ENCODE measurements at regions not wholly inside any gene's neighbourhood (a gene's known extent, or its start where the extent isn't known, plus 50 kb on each side); places are given as distances from the start of the nearest gene placed in this dataset.

GRCh38 chr1:230502306-230502705 is 76.2 kb upstream of the PGBD5 start:
- ATAC-seq (no peak), DNase-seq (no peak)
- no TSS peak for BruUV-seq (replicated peaks)
- H3K9me2 ChIP-seq (replicated peaks; ENCODE audit: low read length), result no peaks in the 10 kb centered on the region
- POLR2A ChIA-PET (ENCODE audit: unreplicated experiment), result no interaction called here
- no peaks in the 10 kb centered on the region for H3K9me3 ChIP-seq (ENCODE audit: low read length)
- H3K79me2 ChIP-seq (ENCODE audit: low read length), result no peaks in the 10 kb centered on the region
- no peak for TF ChIP-seq CTCF (conservative IDR thresholded peaks at IDR 0.05; ENCODE audit: low read depth, low read length)
- H4K20me1 ChIP-seq (ENCODE audit: low read length), result no peaks in the 10 kb centered on the region
- H3K27ac ChIP-seq (ENCODE audit: low read length), result no peak overlapping the region
- CTCF ChIA-PET, result no interaction called here
- H3K27me3 ChIP-seq (ENCODE audit: low read length), result peaks cover 97% of the 10 kb centered on the region
- H3K4me2 ChIP-seq (ENCODE audit: low read length), result no peak overlapping the region
- no peak overlapping the region for H3K9ac ChIP-seq (ENCODE audit: low read length)
- intact Hi-C loops (cut with micrococcal nuclease), result no loop called here
- no peaks in the 10 kb centered on the region for H3K36me3 ChIP-seq (ENCODE audit: low read depth, low read length)
- no peak overlapping the region for H2AFZ ChIP-seq (ENCODE audit: low read length)
- H3K4me3 ChIP-seq (ENCODE audit: low read length), result no peak overlapping the region
- H3K4me1 ChIP-seq (ENCODE audit: insufficient read depth, low read length), result no peaks in the 10 kb centered on the region
- no peaks in the 10 kb centered on the region for H3F3A ChIP-seq (ENCODE audit: low read length, unreplicated experiment)

- Histone ChIP-seq H3K4me2 (ENCODE audit: low read length) (no peak overlapping the region), H3K9me2 (replicated peaks; ENCODE audit: low read length) (no peaks in the 10 kb centered on the region), H3K36me3 (ENCODE audit: low read depth, low read length) (no peaks in the 10 kb centered on the region), H3K4me1 (ENCODE audit: insufficient read depth, low read length) (no peaks in the 10 kb centered on the region), H3K27ac (ENCODE audit: low read length) (no peak overlapping the region), H4K20me1 (ENCODE audit: low read length) (no peaks in the 10 kb centered on the region), H3F3A (ENCODE audit: low read length, unreplicated experiment) (no peaks in the 10 kb centered on the region), H3K27me3 (ENCODE audit: low read length) (peaks cover 97% of the 10 kb centered on the region), H2AFZ (ENCODE audit: low read length) (no peak overlapping the region), H3K9me3 (ENCODE audit: low read length) (no peaks in the 10 kb centered on the region), H3K9ac (ENCODE audit: low read length) (no peak overlapping the region), H3K4me3 (ENCODE audit: low read length) (no peak overlapping the region), H3K79me2 (ENCODE audit: low read length) (no peaks in the 10 kb centered on the region)
- no TSS peak for BruUV-seq (replicated peaks)
- DNase-seq (no peak), ATAC-seq (no peak)
- POLR2A ChIA-PET (ENCODE audit: unreplicated experiment), result no interaction called here
- CTCF ChIA-PET, result no interaction called here
- TF ChIP-seq EZH2 (IDR thresholded peaks at IDR 0.05; ENCODE audit: low read length, unreplicated experiment), result no peak
- TF ChIP-seq CTCF (conservative IDR thresholded peaks at IDR 0.05; ENCODE audit: low read depth, low read length), result no peak
- no peak for TF ChIP-seq EZH2phosphoT487 (IDR thresholded peaks at IDR 0.05; ENCODE audit: borderline replicate concordance, low read length)
- intact Hi-C loops (cut with micrococcal nuclease), result no loop called here
These were observed 75.7 kb upstream of the PGBD5 start for GRCh38 chr1:230501849-230502248.

GRCh38 chr1:230501242-230501641 is 75.1 kb upstream of the PGBD5 start:
- peaks cover 97% of the 10 kb centered on the region for H3K27me3 ChIP-seq (ENCODE audit: low read length)
- DNase-seq, result no peak
- no peaks in the 10 kb centered on the region for H3K4me1 ChIP-seq (ENCODE audit: insufficient read depth, low read length)
- H2AFZ ChIP-seq (ENCODE audit: low read length), result no peak overlapping the region
- no peaks in the 10 kb centered on the region for H3F3A ChIP-seq (ENCODE audit: low read length, unreplicated experiment)
- POLR2A ChIA-PET (ENCODE audit: unreplicated experiment), result no interaction called here
- H3K27ac ChIP-seq (ENCODE audit: low read length), result no peak overlapping the region
- no peak for TF ChIP-seq CTCF (conservative IDR thresholded peaks at IDR 0.05; ENCODE audit: low read depth, low read length)
- no peak for TF ChIP-seq EZH2 (IDR thresholded peaks at IDR 0.05; ENCODE audit: low read length, unreplicated experiment)
- TF ChIP-seq EZH2phosphoT487 (IDR thresholded peaks at IDR 0.05; ENCODE audit: borderline replicate concordance, low read length), result no peak
- no peak overlapping the region for H3K9ac ChIP-seq (ENCODE audit: low read length)
- no peak for ATAC-seq
- no peaks in the 10 kb centered on the region for H3K36me3 ChIP-seq (ENCODE audit: low read depth, low read length)
- H4K20me1 ChIP-seq (ENCODE audit: low read length), result no peaks in the 10 kb centered on the region
- H3K79me2 ChIP-seq (ENCODE audit: low read length), result no peaks in the 10 kb centered on the region
- no peak overlapping the region for H3K4me2 ChIP-seq (ENCODE audit: low read length)
- no peaks in the 10 kb centered on the region for H3K9me3 ChIP-seq (ENCODE audit: low read length)
- no TSS peak for BruUV-seq (replicated peaks)
- H3K9me2 ChIP-seq (replicated peaks; ENCODE audit: low read length), result no peaks in the 10 kb centered on the region
- intact Hi-C loops (cut with micrococcal nuclease), result no loop called here
- CTCF ChIA-PET, result no interaction called here
- H3K4me3 ChIP-seq (ENCODE audit: low read length), result no peak overlapping the region

Measured in PC-3 (cell line).